ENCODE measurements at regions not wholly inside any gene's neighbourhood (a gene's known extent, or its start where the extent isn't known, plus 50 kb on each side); places are given as distances from the start of the nearest gene placed in this dataset.

GRCh38 chr9:115393976-115394775 is 276.2 kb upstream of the TNC start:
- no peak for TF ChIP-seq CTCF (IDR thresholded peaks at IDR 0.05)
- no peak for TF ChIP-seq POLR2AphosphoS5 (IDR thresholded peaks at IDR 0.05; ENCODE audit: low read depth, low read length)
